ENCODE measurements at regions not wholly inside any gene's neighbourhood (a gene's known extent, or its start where the extent isn't known, plus 50 kb on each side); places are given as distances from the start of the nearest gene placed in this dataset.

DNA sequence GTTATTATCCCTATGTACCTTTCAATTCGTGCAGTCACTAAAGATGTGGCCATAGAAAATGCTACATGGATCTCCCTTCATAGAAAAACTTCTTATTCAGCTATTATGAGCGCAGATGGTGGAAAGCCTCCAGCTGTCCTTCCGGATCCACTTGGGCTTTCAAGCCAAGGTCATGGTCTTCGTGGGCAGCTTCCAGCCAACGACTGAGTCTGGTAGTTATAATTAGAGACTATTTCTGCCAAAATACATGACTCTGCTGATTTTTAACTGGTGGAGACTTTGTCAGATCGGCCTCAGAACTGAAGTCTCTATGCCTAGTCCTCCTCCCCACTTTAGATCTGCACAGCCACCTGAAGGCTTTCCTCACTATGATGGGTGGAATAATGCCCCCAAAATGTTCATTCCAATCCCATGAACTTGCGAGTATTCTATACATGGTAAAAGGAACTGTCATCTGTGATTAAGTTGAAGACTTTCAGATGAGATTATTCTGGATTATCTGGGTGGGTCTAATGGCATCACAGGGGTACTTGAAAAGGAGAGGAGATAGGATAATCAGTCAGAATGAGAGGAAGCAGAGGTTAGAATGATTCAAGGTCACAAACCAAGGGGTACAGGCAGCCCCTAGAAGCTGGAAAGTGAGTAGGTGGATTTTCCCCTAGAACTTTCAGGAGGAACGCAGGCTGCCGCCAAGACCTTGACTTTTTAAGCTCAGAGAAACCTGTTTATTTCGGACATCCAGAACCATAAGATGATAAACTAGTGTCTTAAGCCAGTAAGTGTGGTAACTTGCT is 171.1 kb upstream of the CXCL13 start:
- no peak for TF ChIP-seq ZNF549 (CRISPR knock-in tag; IDR thresholded peaks at IDR 0.05)
- no peak for TF ChIP-seq PRMT3 (CRISPR knock-in tag; IDR thresholded peaks at IDR 0.05; ENCODE audit: borderline replicate concordance, low read depth)
- no peak for TF ChIP-seq POLR2A (IDR thresholded peaks at IDR 0.05; ENCODE audit: insufficient read depth in 1 of 2, low read depth in 2 of 2, low read length in 2 of 2)

All from HepG2 (cell line).